ENCODE measurements at regions not wholly inside any gene's neighbourhood (a gene's known extent, or its start where the extent isn't known, plus 50 kb on each side); places are given as distances from the start of the nearest gene placed in this dataset.

- TF ChIP-seq POLR2A (IDR thresholded peaks at IDR 0.05) (no peak), CTCF (IDR thresholded peaks at IDR 0.05) (no peak)
Measured at GRCh38 chr17:33500151-33500550, 207.1 kb upstream of the ASIC2 start.

Data from heart left ventricle (tissue), 13 donors.